ENCODE measurements at regions not wholly inside any gene's neighbourhood (a gene's known extent, or its start where the extent isn't known, plus 50 kb on each side); places are given as distances from the start of the nearest gene placed in this dataset.

GRCh38 chr4:30462445-30463090, 257.6 kb upstream of the PCDH7 start:
- POLR2A ChIA-PET, result no interaction called here
- TF ChIP-seq PKNOX1 (IDR thresholded peaks at IDR 0.05), result no peak
- TF ChIP-seq SP1 (IDR thresholded peaks at IDR 0.05), result no peak
- TF ChIP-seq ARNT (IDR thresholded peaks at IDR 0.05), result no peak
- no peak for TF ChIP-seq ELF4 (IDR thresholded peaks at IDR 0.05)
- TF ChIP-seq SUZ12 (IDR thresholded peaks at IDR 0.05), result no peak
- no peak for TF ChIP-seq LEF1 (IDR thresholded peaks at IDR 0.05; ENCODE audit: borderline replicate concordance)
- no peak for TF ChIP-seq FOXA1 (IDR thresholded peaks at IDR 0.05)
- TF ChIP-seq TARDBP (IDR thresholded peaks at IDR 0.05), result no peak
- TF ChIP-seq L3MBTL2 (conservative IDR thresholded peaks at IDR 0.05), result no peak
- no peak for TF ChIP-seq FOXK2 (IDR thresholded peaks at IDR 0.05)
- no peak for TF ChIP-seq FOXM1 (IDR thresholded peaks at IDR 0.05; ENCODE audit: borderline replicate concordance)
- no peak for TF ChIP-seq CTBP1 (IDR thresholded peaks at IDR 0.05; ENCODE audit: borderline replicate concordance)
- no peak for TF ChIP-seq HDGF (IDR thresholded peaks at IDR 0.05; ENCODE audit: borderline replicate concordance)
- CTCF ChIA-PET, result no interaction called here
- DNase-seq (ENCODE audit: extremely low spot score), result no peak

- ChIA-PET CTCF (no interaction called here), POLR2A (no interaction called here)
- no peak for DNase-seq (ENCODE audit: extremely low spot score)
- TF ChIP-seq HDGF (IDR thresholded peaks at IDR 0.05; ENCODE audit: borderline replicate concordance), result no peak
- no peak for TF ChIP-seq PKNOX1 (IDR thresholded peaks at IDR 0.05)
- no peak for TF ChIP-seq ZNF384 (IDR thresholded peaks at IDR 0.05)
- no peak for TF ChIP-seq TARDBP (IDR thresholded peaks at IDR 0.05)
- no peak for TF ChIP-seq FOXM1 (IDR thresholded peaks at IDR 0.05; ENCODE audit: borderline replicate concordance)
- no peak for TF ChIP-seq SUZ12 (IDR thresholded peaks at IDR 0.05)
- no peak for TF ChIP-seq ARNT (IDR thresholded peaks at IDR 0.05)
- no peak for TF ChIP-seq NFRKB (IDR thresholded peaks at IDR 0.05)
- TF ChIP-seq L3MBTL2 (conservative IDR thresholded peaks at IDR 0.05), result no peak
- no peak for TF ChIP-seq FOXA1 (IDR thresholded peaks at IDR 0.05)
- TF ChIP-seq SP1 (IDR thresholded peaks at IDR 0.05), result no peak
- no peak for TF ChIP-seq FOXK2 (IDR thresholded peaks at IDR 0.05)
- TF ChIP-seq BHLHE40 (IDR thresholded peaks at IDR 0.05; ENCODE audit: borderline replicate concordance), result no peak
- no peak for TF ChIP-seq CTBP1 (IDR thresholded peaks at IDR 0.05; ENCODE audit: borderline replicate concordance)
Measured at GRCh38 chr4:30471861-30472260, 248.3 kb upstream of the PCDH7 start.

- ChIA-PET POLR2A (no interaction called here), CTCF (no interaction called here)
- TF ChIP-seq ELF4 (IDR thresholded peaks at IDR 0.05), result no peak
- TF ChIP-seq NFRKB (IDR thresholded peaks at IDR 0.05), result no peak
- TF ChIP-seq ZNF384 (IDR thresholded peaks at IDR 0.05), result no peak
- no peak for TF ChIP-seq CTBP1 (IDR thresholded peaks at IDR 0.05; ENCODE audit: borderline replicate concordance)
- no peak for TF ChIP-seq SUZ12 (IDR thresholded peaks at IDR 0.05)
- DNase-seq (ENCODE audit: extremely low spot score), result no peak
Measured at GRCh38 chr4:30473225-30473624, 246.9 kb upstream of the PCDH7 start.

GRCh38 chr4:30495251-30495650, 224.9 kb upstream of the PCDH7 start:
- no peak for TF ChIP-seq ZNF384 (IDR thresholded peaks at IDR 0.05)
- no peak for TF ChIP-seq PKNOX1 (IDR thresholded peaks at IDR 0.05)
- no peak for TF ChIP-seq SP1 (IDR thresholded peaks at IDR 0.05)
- TF ChIP-seq TARDBP (IDR thresholded peaks at IDR 0.05), result no peak
- TF ChIP-seq FOXA1 (IDR thresholded peaks at IDR 0.05), result no peak
- no peak for TF ChIP-seq FOXK2 (IDR thresholded peaks at IDR 0.05)
- TF ChIP-seq ELF4 (IDR thresholded peaks at IDR 0.05), result no peak
- TF ChIP-seq CTBP1 (IDR thresholded peaks at IDR 0.05; ENCODE audit: borderline replicate concordance), result no peak
- TF ChIP-seq NFRKB (IDR thresholded peaks at IDR 0.05), result no peak
- no peak for TF ChIP-seq FOXM1 (IDR thresholded peaks at IDR 0.05; ENCODE audit: borderline replicate concordance)
- TF ChIP-seq HDGF (IDR thresholded peaks at IDR 0.05; ENCODE audit: borderline replicate concordance), result no peak
- no peak for TF ChIP-seq BHLHE40 (IDR thresholded peaks at IDR 0.05; ENCODE audit: borderline replicate concordance)
- no peak for TF ChIP-seq SUZ12 (IDR thresholded peaks at IDR 0.05)
- TF ChIP-seq L3MBTL2 (conservative IDR thresholded peaks at IDR 0.05), result no peak
- TF ChIP-seq ARNT (IDR thresholded peaks at IDR 0.05), result no peak
- TF ChIP-seq LEF1 (IDR thresholded peaks at IDR 0.05; ENCODE audit: borderline replicate concordance), result no peak
- ChIA-PET CTCF (no interaction called here), POLR2A (no interaction called here)
- no peak for DNase-seq (ENCODE audit: extremely low spot score)

GRCh38 chr4:30495651-30496310, 224.4 kb upstream of the PCDH7 start:
- POLR2A ChIA-PET, result no interaction called here
- DNase-seq (ENCODE audit: extremely low spot score), result no peak
- CTCF ChIA-PET, result no interaction called here
- TF ChIP-seq CTBP1 (IDR thresholded peaks at IDR 0.05; ENCODE audit: borderline replicate concordance), result no peak
- no peak for TF ChIP-seq BHLHE40 (IDR thresholded peaks at IDR 0.05; ENCODE audit: borderline replicate concordance)
- no peak for TF ChIP-seq FOXA1 (IDR thresholded peaks at IDR 0.05)
- TF ChIP-seq TARDBP (IDR thresholded peaks at IDR 0.05), result no peak
- TF ChIP-seq LEF1 (IDR thresholded peaks at IDR 0.05; ENCODE audit: borderline replicate concordance), result no peak
- TF ChIP-seq HDGF (IDR thresholded peaks at IDR 0.05; ENCODE audit: borderline replicate concordance), result no peak
- TF ChIP-seq ZNF384 (IDR thresholded peaks at IDR 0.05), result no peak
- TF ChIP-seq SP1 (IDR thresholded peaks at IDR 0.05), result no peak

GRCh38 chr4:30511751-30512150, 208.4 kb upstream of the PCDH7 start:
- DNase-seq (ENCODE audit: extremely low spot score), result no peak
- ChIA-PET POLR2A (no interaction called here), CTCF (no interaction called here)
- TF ChIP-seq ZNF384 (IDR thresholded peaks at IDR 0.05) (no peak), L3MBTL2 (conservative IDR thresholded peaks at IDR 0.05) (no peak), HDGF (IDR thresholded peaks at IDR 0.05; ENCODE audit: borderline replicate concordance) (no peak), BHLHE40 (IDR thresholded peaks at IDR 0.05; ENCODE audit: borderline replicate concordance) (no peak), NFRKB (IDR thresholded peaks at IDR 0.05) (no peak), FOXM1 (IDR thresholded peaks at IDR 0.05; ENCODE audit: borderline replicate concordance) (no peak), ELF4 (IDR thresholded peaks at IDR 0.05) (no peak), SUZ12 (IDR thresholded peaks at IDR 0.05) (no peak), SP1 (IDR thresholded peaks at IDR 0.05) (no peak), TARDBP (IDR thresholded peaks at IDR 0.05) (no peak), CTBP1 (IDR thresholded peaks at IDR 0.05; ENCODE audit: borderline replicate concordance) (no peak), PKNOX1 (IDR thresholded peaks at IDR 0.05) (no peak), FOXA1 (IDR thresholded peaks at IDR 0.05) (no peak), FOXK2 (IDR thresholded peaks at IDR 0.05) (no peak), ARNT (IDR thresholded peaks at IDR 0.05) (no peak), LEF1 (IDR thresholded peaks at IDR 0.05; ENCODE audit: borderline replicate concordance) (no peak)

Data from HEK293T (cell line).